ENCODE measurements at regions not wholly inside any gene's neighbourhood (a gene's known extent, or its start where the extent isn't known, plus 50 kb on each side); places are given as distances from the start of the nearest gene placed in this dataset.
"Not testable (repeated sequence)": the region's sequence is repeated elsewhere in the genome, so short reads cannot be mapped to it uniquely, and the experiment has no call there.

GRCh38 chr19:30682999-30683536 lies 310.9 kb downstream of the ZNF536 start:
- no peaks in the 10 kb centered on the region for H3K4me1 Mint-ChIP-seq
- no peak overlapping the region for H3K4me3 Mint-ChIP-seq
- no peak overlapping the region for H3K27ac Mint-ChIP-seq
- DNase-seq = peak; percentile 19 to 28 (median 19)
- peaks cover 0 to 4% (median 3%) of the 10 kb centered on the region in 3 donors for H3K27me3 Mint-ChIP-seq (ENCODE audit: low read depth in 3 of 3)
- H3K36me3 Mint-ChIP-seq = no peaks in the 10 kb centered on the region
- no peaks in the 10 kb centered on the region for H3K9me3 Mint-ChIP-seq

- Mint-ChIP-seq H3K9me3 (no peaks in the 10 kb centered on the region), H3K4me1 (no peaks in the 10 kb centered on the region), H3K36me3 (no peaks in the 10 kb centered on the region), H3K4me3 (no peak overlapping the region), H3K27ac (no peak overlapping the region), H3K27me3 (ENCODE audit: low read depth in 3 of 3) (peaks cover 0 to 4% (median 3%) of the 10 kb centered on the region in 3 donors)
- DNase-seq = no peak
These were observed 310.2 kb downstream of the ZNF536 start for GRCh38 chr19:30682146-30682998.

GRCh38 chr19:30681162-30682100 lies 309.2 kb downstream of the ZNF536 start:
- no peak overlapping the region for H3K27ac Mint-ChIP-seq
- no peaks in the 10 kb centered on the region for H3K9me3 Mint-ChIP-seq
- DNase-seq = no peak
- H3K4me3 Mint-ChIP-seq = no peak overlapping the region
- H3K27me3 Mint-ChIP-seq (ENCODE audit: low read depth in 3 of 3) = peaks cover 0 to 3% (median 2%) of the 10 kb centered on the region in 3 donors
- H3K4me1 Mint-ChIP-seq = no peaks in the 10 kb centered on the region
- H3K36me3 Mint-ChIP-seq = no peaks in the 10 kb centered on the region

GRCh38 chr19:30680399-30680798 lies 308.2 kb downstream of the ZNF536 start:
- not testable (repeated sequence) for H3K4me1 Mint-ChIP-seq; DNase-seq; H3K27ac Mint-ChIP-seq; H3K4me3 Mint-ChIP-seq; H3K9me3 Mint-ChIP-seq; H3K27me3 Mint-ChIP-seq (ENCODE audit: low read depth in 3 of 3); H3K36me3 Mint-ChIP-seq

- Mint-ChIP-seq H3K36me3 (no peaks in the 10 kb centered on the region), H3K27ac (no peak overlapping the region), H3K4me3 (no peak overlapping the region), H3K4me1 (no peaks in the 10 kb centered on the region), H3K9me3 (no peaks in the 10 kb centered on the region), H3K27me3 (ENCODE audit: low read depth in 3 of 3) (no peaks in the 10 kb centered on the region)
- DNase-seq = no peak
These were observed 307.6 kb downstream of the ZNF536 start for GRCh38 chr19:30679789-30680188.

- Mint-ChIP-seq H3K27ac (no peak overlapping the region), H3K9me3 (no peaks in the 10 kb centered on the region), H3K36me3 (no peaks in the 10 kb centered on the region), H3K4me1 (no peaks in the 10 kb centered on the region), H3K4me3 (no peak overlapping the region), H3K27me3 (ENCODE audit: low read depth in 3 of 3) (no peaks in the 10 kb centered on the region)
- no peak for DNase-seq
These were observed 307.0 kb downstream of the ZNF536 start for GRCh38 chr19:30679153-30679702.

DNA sequence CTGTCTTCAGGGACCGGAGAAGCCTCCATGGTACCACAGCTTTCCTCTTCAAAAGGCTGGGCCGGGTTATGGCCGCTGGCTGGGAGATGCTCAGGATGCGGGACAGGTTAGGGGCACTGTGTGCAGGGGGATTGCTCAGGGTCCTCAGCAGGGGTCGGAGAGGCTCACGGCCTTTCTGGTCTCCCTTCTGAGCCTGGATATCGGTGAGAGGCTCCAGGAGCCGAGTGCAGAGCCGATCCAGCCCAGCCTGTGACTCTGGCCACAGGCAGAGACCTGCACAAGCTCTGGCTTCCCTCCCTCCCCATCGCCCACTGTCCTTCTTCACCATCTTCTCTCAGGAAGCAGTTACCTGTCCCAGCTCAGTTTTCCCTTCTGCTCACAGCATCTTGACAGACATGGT lies 306.0 kb downstream of the ZNF536 start:
- H3K27me3 Mint-ChIP-seq (ENCODE audit: low read depth in 3 of 3) = peaks cover 0 to 2% (median 2%) of the 10 kb centered on the region in 3 donors
- no peaks in the 10 kb centered on the region for H3K9me3 Mint-ChIP-seq

DNA sequence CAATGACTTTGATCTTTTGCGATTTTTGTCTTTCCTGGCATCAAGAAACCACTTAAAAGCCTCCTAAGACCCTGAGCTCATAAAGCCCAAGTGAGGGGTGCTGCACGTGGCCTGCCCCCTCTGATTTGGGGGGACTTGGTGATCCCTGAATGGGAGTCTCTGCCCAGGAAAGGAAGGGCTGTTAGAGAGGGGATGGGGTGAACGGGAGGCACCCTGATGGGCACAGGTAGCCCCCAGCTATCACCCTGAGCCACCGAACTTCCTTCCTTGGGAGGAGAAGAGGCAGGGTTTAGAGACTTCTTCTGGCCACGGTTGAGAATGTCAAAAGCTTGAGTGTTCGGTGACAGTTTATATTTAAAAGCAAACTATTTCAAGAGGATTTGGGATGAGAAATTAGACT lies 305.5 kb downstream of the ZNF536 start:
- no peak for DNase-seq
- Mint-ChIP-seq H3K27ac (no peak overlapping the region), H3K4me1 (no peaks in the 10 kb centered on the region), H3K4me3 (no peak overlapping the region), H3K27me3 (ENCODE audit: low read depth in 3 of 3) (peaks cover 0 to 3% (median 2%) of the 10 kb centered on the region in 3 donors), H3K9me3 (no peaks in the 10 kb centered on the region), H3K36me3 (no peaks in the 10 kb centered on the region)

More for the DNA sequence above, 306.0 kb downstream of the ZNF536 start:
- Mint-ChIP-seq H3K36me3 (no peaks in the 10 kb centered on the region), H3K4me1 (no peaks in the 10 kb centered on the region), H3K27ac (no peak overlapping the region), H3K4me3 (no peak overlapping the region)
- DNase-seq = no peak

- Mint-ChIP-seq H3K9me3 (no peaks in the 10 kb centered on the region), H3K36me3 (no peaks in the 10 kb centered on the region), H3K4me1 (no peaks in the 10 kb centered on the region), H3K27me3 (ENCODE audit: low read depth in 3 of 3) (peaks cover 0 to 3% (median 2%) of the 10 kb centered on the region in 3 donors), H3K27ac (no peak overlapping the region), H3K4me3 (no peak overlapping the region)
- DNase-seq = no peak
These were observed 305.0 kb downstream of the ZNF536 start for GRCh38 chr19:30676990-30677679.

GRCh38 chr19:30675086-30675485 lies 302.9 kb downstream of the ZNF536 start:
- H3K36me3 Mint-ChIP-seq = no peaks in the 10 kb centered on the region
- DNase-seq = no peak

GRCh38 chr19:30674656-30675055 lies 302.5 kb downstream of the ZNF536 start:
- no peaks in the 10 kb centered on the region for H3K4me1 Mint-ChIP-seq
- H3K36me3 Mint-ChIP-seq = no peaks in the 10 kb centered on the region
- H3K4me3 Mint-ChIP-seq = no peak overlapping the region
- H3K27me3 Mint-ChIP-seq (ENCODE audit: low read depth in 3 of 3) = peaks cover 5 to 11% (median 5%) of the 10 kb centered on the region in 3 donors
- no peak for DNase-seq
- no peak overlapping the region for H3K27ac Mint-ChIP-seq
- no peaks in the 10 kb centered on the region for H3K9me3 Mint-ChIP-seq

More at GRCh38 chr19:30675086-30675485, 302.9 kb downstream of the ZNF536 start:
- no peak overlapping the region for H3K4me3 Mint-ChIP-seq
- H3K4me1 Mint-ChIP-seq = no peaks in the 10 kb centered on the region
- peaks cover 5 to 11% (median 5%) of the 10 kb centered on the region in 3 donors for H3K27me3 Mint-ChIP-seq (ENCODE audit: low read depth in 3 of 3)
- no peak overlapping the region for H3K27ac Mint-ChIP-seq
- no peaks in the 10 kb centered on the region for H3K9me3 Mint-ChIP-seq

GRCh38 chr19:30673336-30673735 lies 301.2 kb downstream of the ZNF536 start:
- DNase-seq = no peak
- H3K27ac Mint-ChIP-seq = no peak overlapping the region
- no peaks in the 10 kb centered on the region for H3K4me1 Mint-ChIP-seq
- no peaks in the 10 kb centered on the region for H3K9me3 Mint-ChIP-seq
- no peak overlapping the region for H3K4me3 Mint-ChIP-seq
- no peaks in the 10 kb centered on the region for H3K36me3 Mint-ChIP-seq
- H3K27me3 Mint-ChIP-seq (ENCODE audit: low read depth in 3 of 3) = peaks cover 5 to 11% (median 5%) of the 10 kb centered on the region in 3 donors

- H3K4me1 Mint-ChIP-seq = no peaks in the 10 kb centered on the region
- no peaks in the 10 kb centered on the region for H3K36me3 Mint-ChIP-seq
- no peak overlapping the region for H3K4me3 Mint-ChIP-seq
- no peaks in the 10 kb centered on the region for H3K9me3 Mint-ChIP-seq
- no peak overlapping the region for H3K27ac Mint-ChIP-seq
- DNase-seq = no peak
- H3K27me3 Mint-ChIP-seq (ENCODE audit: low read depth in 3 of 3) = peaks cover 5 to 11% (median 5%) of the 10 kb centered on the region in 3 donors
These were observed 300.7 kb downstream of the ZNF536 start for GRCh38 chr19:30672926-30673325.
